HG03108 (cell line): ENCODE measurements at regions not wholly inside any gene's neighbourhood (a gene's known extent, or its start where the extent isn't known, plus 50 kb on each side); places are given as distances from the start of the nearest gene placed in this dataset.
"Not testable (repeated sequence)": the region's sequence is repeated elsewhere in the genome, so short reads cannot be mapped to it uniquely, and the experiment has no call there.

Experiments used
- ATAC-seq: cut with Tn5 transposase; IDR thresholded peaks from one replicate; pipeline ENCODE4 v1.9.1; 2021; ENCODE audit warnings: moderate library complexity; ENCODE audit not compliant: unreplicated experiment

DNA sequence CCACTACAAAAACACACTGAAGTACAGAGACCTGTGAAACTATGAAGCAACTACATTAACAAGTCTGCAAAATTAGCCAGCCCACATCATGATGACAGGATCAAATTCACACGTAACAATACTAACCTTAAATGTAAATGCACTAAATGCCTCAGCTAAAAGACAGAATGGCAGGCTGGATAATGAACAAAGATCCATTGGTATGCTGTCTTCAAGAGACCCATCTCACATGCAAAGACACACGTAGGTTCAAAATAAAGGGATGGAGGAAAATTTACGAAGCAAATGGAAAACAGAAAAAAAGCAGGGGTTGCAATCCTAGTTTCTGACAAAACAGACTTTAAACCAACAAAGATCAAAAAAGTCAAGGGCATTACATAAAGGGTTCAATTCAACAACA, 120.1 kb upstream of the OSTN start:
- ATAC-seq, result not testable (repeated sequence)

- no peak for ATAC-seq
Measured at GRCh38 chr3:191076903-191077552, 122.0 kb upstream of the OSTN start.

DNA sequence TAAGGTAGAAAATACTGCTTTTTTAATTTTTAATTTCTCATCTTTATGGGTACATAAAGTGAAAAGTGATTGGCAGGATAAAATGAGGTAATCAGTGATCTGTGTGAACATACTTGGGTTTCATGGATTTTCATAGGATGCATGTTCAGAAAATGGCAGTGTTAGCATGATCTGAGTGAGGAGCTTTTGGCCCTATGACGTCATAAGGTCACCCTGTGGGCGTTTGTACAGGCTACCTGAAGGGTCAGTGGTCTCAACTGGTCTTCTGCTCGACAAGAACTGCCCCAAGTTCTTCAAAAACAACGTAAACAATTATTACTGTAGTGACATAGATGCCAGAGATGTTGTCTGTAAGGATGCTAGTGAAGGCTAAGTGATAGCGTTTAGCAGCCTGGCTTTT, 124.5 kb upstream of the OSTN start:
- ATAC-seq, result no peak

DNA sequence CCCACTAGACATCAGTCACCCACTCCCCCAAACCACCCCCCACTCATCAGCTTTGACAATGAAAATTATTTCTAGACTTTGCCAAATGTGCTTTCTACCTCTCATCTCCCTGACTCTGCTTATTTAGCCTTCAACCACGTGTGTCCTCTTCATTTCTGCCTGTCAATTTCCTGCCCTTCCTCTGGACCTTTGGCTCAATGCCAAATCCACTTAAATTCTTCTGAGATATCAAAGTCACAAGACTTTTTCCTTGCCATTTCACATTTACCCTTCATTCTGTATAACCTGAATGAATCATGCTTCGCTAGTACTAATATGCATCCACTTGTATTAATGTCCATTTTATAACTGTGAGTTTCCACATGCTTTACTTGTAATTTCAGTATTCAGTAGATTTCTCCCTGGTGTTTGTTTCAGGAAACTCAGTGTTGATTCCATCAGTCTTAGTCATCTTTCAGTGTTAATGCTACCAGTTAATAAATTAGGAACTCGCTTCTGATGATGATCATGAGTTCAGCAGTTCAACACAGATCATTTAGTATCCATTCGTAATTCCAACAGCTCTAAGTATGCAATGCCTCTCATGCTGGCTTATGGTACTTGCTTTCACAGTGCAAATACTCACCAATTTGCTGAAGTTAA, 128.2 kb upstream of the OSTN start:
- ATAC-seq, result no peak

- ATAC-seq, result no peak
Measured at GRCh38 chr3:191070201-191070600, 128.8 kb upstream of the OSTN start.

DNA sequence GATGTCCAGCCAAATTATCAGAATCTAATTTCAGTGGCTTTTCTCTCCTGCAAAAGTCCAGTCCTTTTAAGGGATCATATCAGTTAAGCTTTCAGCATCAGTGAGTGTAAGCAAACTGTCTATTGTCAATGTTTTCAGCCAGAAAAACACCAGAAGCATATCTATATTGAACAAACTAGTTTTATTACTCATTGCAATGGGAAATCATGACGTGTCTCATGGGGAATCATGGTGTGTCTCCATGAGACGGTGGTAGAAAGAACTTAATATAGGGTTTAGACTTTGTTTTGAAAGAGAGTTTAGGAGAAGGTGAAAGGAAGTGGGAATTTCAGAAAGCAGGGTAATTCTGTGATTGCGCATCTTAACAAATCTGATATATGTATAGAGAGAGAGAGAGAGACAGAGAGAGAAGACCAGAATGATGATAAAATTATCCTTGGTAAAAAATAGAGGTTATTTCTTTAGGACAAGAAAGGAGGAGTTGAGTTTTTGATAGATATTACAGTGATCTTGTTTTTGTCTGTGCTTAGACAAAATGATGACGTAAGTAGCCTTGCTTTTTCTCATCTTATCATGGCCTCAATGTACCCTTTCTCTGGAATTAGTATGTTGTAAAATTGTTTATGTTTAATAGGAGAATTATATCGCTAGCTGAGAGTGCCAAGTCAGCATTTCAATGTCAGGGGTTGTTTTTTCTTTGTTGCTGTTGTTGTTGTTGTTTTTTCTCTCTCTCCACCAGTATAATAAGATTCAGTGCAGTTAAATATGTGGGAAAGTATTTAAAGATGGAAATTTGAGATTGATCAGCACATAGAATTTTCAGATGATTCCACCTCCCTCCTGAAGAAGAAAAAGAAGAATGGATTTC, 129.9 kb upstream of the OSTN start:
- no peak for ATAC-seq

DNA sequence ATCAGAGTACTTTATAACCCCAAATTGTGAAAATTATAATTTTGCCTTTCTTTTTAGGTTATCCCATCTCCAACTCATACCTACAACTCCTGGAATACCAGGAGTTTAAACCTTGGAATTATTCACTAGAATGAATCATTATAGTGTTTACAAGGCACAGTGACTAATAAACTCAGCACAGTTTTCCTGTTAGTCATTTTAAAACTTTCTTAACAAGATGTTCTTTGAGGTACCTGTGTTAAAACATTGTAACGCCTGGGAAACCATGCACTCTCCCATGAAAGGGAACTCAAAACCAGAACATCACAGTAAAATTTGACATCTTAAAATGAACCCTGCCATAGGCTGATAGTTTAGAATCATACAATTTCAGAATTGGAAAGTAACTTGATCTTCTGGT, 132.4 kb upstream of the OSTN start:
- no peak for ATAC-seq

- ATAC-seq, result no peak
Measured at GRCh38 chr3:191065181-191065805, 133.7 kb upstream of the OSTN start.

- no peak for ATAC-seq
Measured at GRCh38 chr3:191051037-191051436, 148.0 kb upstream of the OSTN start.

DNA sequence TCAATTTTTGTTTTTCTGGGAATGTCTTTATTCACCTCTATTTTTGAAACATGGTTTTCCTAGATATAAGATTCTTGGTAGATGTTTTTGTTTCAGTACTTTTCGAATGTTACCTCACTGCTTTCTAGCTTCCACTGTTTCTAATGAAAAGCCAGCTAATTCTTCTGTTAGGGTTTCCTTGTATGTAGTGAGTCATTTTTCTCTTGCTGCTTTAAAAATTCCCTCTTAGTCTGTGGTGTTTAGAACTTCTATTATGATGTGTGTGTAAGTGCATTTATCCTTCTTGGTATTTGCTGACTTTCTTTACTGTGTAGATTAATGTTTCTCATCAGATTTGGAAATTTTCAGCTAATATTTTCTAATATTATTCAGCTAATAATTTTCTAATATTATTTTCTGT, 151.1 kb upstream of the OSTN start:
- ATAC-seq, result no peak

GRCh38 chr3:191030929-191031328, 168.1 kb upstream of the OSTN start:
- no peak for ATAC-seq

- no peak for ATAC-seq
Measured at GRCh38 chr3:191030491-191030890, 168.0 kb upstream of the GMNC start.

DNA sequence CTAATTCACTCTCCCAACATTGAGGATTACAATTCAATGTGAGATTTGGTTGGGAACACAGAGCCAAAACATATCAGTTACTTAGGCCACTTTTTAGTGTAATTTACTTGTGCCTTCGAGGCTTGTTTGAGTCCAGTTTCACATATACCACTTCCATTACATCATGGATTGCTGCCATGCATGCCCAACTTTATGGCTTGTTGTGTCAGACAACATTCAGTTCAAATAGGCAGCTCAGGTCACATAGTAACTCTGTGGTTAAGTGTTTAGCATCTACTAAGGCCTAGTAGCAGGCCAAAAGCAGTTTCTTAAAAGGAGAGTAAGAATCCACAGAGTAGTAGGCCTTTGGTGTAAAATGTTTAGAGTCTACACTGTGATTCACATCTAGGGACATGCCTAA, 164.3 kb upstream of the GMNC start:
- ATAC-seq, result no peak

DNA sequence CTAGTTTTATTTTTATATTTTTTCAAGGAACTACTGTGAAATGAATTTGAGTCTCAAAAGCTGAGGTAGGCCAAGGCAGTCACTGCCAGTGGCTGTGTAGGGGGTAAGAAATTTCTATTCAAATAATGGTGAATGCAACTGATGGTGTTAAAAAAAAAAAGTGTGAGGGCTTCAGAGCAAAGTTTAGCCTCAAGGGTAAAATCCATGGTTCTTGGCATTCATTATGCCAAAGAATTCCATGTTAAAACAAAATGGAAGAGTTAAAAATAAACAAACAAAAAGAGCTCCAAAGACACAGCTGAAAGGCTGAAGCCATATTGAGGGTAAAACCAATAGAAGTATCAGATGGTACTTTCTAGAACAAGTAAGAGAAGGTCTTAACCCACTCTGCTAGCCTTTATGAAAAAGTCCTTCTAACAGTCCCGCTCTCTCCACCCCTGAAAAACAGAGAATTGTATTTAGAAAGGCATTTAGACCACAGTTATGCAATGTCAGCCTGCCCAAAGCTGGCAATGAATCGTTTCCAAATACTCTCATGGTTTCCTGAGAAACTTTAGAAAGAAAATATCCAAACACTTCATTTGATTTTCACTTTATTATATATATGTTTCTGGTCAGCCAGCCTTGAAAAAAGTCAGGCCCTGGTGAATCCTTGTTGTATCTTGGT, 158.4 kb upstream of the GMNC start:
- ATAC-seq, result no peak

GRCh38 chr3:191019855-191020254, 157.4 kb upstream of the GMNC start:
- ATAC-seq, result no peak

GRCh38 chr3:191015960-191016359, 153.5 kb upstream of the GMNC start:
- ATAC-seq, result not testable (repeated sequence)

DNA sequence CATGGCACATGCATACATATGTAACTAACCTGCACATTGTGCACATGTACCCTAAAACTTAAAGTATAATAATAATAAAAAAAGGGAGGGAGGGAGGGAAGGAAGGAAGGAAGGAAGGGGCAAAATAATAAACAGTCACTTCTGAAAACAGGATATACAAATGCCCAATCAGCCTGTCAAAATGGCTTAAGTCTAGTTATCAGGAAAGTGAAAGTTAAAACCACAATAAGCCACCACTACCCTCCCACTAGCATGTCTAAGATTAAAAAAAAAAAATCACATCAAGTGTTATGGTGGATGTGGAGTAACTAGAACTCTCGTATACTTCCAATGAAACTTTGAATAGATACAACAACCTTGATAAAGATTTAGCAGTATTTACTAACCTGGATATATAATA, 145.6 kb upstream of the GMNC start:
- no peak for ATAC-seq

GRCh38 chr3:191005790-191006189, 143.3 kb upstream of the GMNC start:
- ATAC-seq, result peak; percentile 56

DNA sequence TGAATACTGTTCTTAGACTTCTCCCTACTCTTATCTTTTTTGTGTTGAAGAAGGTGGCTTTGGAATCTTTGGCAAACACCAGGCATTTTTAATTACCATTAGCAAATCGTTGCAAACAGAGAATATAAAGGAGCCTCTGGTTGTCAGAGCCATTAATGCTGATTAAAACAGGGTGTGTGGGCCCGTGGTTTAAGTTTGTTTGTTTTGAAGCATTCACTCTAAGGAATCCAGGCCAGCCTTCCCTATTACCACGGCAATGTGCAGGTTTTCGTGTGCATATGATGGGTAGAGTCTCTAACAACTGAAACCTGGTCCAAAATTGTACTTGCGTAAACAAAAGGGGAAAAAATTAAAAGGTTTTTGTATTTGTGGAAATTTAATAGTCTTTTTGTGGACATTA, 141.2 kb upstream of the GMNC start:
- no peak for ATAC-seq

DNA sequence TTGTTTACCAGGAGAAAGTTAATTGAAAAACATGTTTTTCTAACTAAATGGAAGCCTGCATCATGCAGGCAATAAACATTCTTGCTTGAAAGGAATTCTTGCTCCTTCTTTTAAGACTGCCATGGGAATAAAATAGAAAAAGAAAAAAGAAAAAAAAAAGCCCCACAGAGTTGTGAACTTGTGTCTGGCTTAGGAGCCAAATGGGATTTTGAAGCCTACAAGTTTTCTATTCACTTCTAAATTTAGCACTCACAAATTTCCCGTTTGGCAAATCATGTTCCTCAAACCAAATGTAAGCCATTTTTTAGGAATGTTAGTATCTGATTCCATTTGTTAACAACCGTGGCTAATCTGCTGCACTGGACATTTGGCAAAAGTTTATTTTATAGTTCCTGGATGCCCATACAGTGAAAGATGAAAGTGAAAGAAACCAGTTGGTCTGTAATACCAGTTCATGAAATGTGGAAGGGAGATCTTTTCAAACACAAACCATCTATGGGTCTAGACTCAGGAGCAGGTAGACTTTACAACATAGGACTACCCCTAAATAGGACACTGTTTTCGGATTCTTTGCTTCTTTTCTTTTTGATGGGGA, 133.8 kb upstream of the GMNC start:
- ATAC-seq, result no peak

DNA sequence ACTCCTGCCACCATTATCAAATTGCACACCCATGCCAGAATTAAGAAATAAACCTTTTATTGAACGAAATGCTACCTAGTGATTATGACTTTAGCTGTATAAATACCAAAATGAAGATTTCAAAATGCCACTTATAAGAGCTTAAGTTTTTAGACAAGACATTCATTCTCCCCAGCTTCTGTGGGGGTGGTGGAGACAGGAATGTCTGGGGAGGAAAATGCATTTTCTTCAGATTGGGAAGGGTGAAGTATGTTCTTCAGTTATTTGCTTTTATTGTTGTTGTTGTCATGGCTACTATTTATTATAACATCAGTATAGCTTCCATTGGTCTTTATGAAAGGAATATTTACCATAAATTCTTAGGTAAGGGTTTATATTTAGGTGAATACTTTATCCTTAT, 132.7 kb upstream of the GMNC start:
- no peak for ATAC-seq
